GM19240 (cell line): ENCODE measurements at regions not wholly inside any gene's neighbourhood (a gene's known extent, or its start where the extent isn't known, plus 50 kb on each side); places are given as distances from the start of the nearest gene placed in this dataset.

Experiments used
- DNase-seq: peaks from one replicate; pipeline ENCODE4 v3.0.0; 2011; ENCODE audit warnings: low spot score; ENCODE audit not compliant: insufficient read length

GRCh38 chr3:194007592-194008337, 128.2 kb upstream of the HES1 start:
- DNase-seq: no peak

- DNase-seq: no peak
Measured at GRCh38 chr3:194009019-194009418, 126.9 kb upstream of the HES1 start.

- no peak for DNase-seq
Measured at GRCh38 chr3:194009892-194010533, 125.9 kb upstream of the HES1 start.

- DNase-seq: no peak
Measured at GRCh38 chr3:194011807-194012206, 124.1 kb upstream of the HES1 start.

GRCh38 chr3:194013928-194014327, 122.0 kb upstream of the HES1 start:
- no peak for DNase-seq

- DNase-seq: no peak
Measured at GRCh38 chr3:194014756-194015155, 121.2 kb upstream of the HES1 start.

- no peak for DNase-seq
Measured at GRCh38 chr3:194019398-194020165, 116.4 kb upstream of the HES1 start.

GRCh38 chr3:194022052-194022451, 113.9 kb upstream of the HES1 start:
- DNase-seq: no peak

- no peak for DNase-seq
Measured at GRCh38 chr3:194022816-194023215, 113.1 kb upstream of the HES1 start.

GRCh38 chr3:194023501-194024280, 112.3 kb upstream of the HES1 start:
- DNase-seq: no peak

- DNase-seq: no peak
Measured at GRCh38 chr3:194025119-194025518, 110.8 kb upstream of the HES1 start.

- no peak for DNase-seq
Measured at GRCh38 chr3:194025951-194026350, 110.0 kb upstream of the HES1 start.

GRCh38 chr3:194028434-194029004, 107.4 kb upstream of the HES1 start:
- DNase-seq: no peak

- DNase-seq: no peak
Measured at GRCh38 chr3:194029846-194030245, 106.1 kb upstream of the HES1 start.

- no peak for DNase-seq
Measured at GRCh38 chr3:194030372-194030771, 105.6 kb upstream of the HES1 start.

- no peak for DNase-seq
Measured at GRCh38 chr3:194031349-194031748, 104.6 kb upstream of the HES1 start.

GRCh38 chr3:194031867-194032635, 103.9 kb upstream of the HES1 start:
- DNase-seq: no peak

- no peak for DNase-seq
Measured at GRCh38 chr3:194032828-194033435, 103.0 kb upstream of the HES1 start.

- no peak for DNase-seq
Measured at GRCh38 chr3:194034346-194035336, 101.3 kb upstream of the HES1 start.
